ENCODE measurements at regions not wholly inside any gene's neighbourhood (a gene's known extent, or its start where the extent isn't known, plus 50 kb on each side); places are given as distances from the start of the nearest gene placed in this dataset.

DNA sequence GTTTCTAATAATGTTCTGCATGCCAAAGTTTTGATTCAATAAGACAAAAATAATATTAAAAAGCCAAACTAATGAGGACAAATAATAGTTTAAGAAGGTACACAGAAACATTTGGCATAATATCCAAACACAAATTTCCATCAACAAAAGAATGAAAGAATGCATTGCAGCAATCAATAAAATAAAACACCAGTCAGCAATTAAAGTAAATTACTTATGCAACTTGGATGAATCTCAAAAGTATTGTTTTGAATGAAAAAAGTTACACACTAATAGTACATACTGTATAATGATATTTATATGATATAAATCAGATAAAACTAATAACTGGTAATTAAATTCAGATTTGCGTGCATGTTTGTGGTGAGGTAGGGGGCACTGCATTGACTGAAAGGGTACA lies 285.5 kb upstream of the PCDH10 start:
- no peak for DNase-seq (ENCODE audit: low spot score)

DNA sequence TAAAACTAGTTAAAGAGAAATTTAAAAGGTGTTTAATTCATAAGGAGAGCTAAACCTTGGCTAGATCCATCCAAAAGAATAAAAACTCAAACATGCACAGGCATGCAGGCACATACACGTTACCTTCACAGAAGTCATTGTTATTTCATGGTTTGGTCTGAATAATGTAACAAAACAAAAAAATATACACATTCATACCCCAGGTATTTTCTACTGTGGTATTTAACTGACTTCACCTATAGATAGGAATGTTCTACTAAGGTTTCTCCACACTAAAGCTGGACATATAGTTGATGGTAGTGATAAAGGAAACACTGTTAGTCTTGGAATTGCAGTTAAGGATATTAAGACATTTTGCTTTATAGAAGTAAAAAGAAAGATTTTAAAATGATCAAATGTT lies 283.6 kb upstream of the PCDH10 start:
- DNase-seq (ENCODE audit: low spot score): no peak

DNA sequence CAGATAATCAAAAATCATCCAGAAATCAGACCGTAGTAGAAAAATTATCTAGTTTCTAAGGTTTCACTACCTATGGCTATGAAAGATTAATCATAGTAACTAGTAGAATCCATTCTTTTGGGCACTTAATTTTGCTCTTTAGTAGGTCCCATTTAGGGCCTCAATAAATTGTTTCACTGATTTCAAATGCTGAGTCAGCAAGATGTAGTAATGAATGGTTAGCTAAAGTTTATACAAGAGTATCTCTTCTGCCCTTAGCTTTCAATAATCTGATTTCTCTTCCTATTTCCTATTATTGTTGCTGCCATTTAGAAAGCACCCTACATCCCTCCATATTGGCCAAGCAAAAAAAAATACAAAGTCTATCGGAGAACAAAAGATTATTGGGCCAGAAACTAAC lies 283.2 kb upstream of the PCDH10 start:
- no peak for DNase-seq (ENCODE audit: low spot score)

DNA sequence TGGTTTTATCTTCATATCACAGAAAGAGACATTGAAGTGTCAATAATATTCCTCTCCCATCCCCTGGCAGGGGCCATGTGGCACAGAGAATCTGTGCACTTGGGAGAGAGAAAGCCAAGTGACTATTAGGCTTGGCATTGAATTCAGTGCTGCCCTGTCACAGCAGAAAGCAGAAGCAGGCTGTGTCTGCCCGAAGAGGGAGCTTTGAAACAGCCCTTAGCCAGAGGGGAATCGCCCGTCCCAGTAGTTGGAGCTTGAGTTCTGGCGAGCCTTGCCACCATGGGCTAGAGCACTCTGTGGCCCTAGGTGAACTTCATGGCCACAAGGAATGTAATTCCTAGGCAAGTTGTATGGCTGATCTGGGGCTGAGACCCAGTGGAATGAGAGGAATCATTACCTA lies 282.5 kb upstream of the PCDH10 start:
- DNase-seq (ENCODE audit: low spot score): no peak

DNA sequence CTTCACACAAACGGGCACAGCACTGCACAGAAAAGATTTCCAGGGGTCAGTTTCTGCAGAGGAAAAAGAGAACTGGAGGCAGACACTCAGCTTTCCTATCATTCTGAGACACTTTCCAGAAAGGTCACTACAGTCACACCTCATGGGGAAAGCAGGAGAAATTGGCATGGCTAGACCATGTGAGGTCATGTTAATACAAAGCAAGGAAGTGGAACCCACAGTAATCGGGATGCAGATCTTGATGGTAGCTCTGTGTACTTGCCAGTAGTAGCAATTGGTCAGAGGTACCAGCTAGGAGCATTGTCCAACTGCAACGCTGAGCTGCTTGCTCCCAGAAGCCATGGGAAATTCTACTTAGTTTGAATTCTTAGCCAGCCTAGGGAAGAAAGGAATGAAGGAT lies 255.3 kb upstream of the PCDH10 start:
- DNase-seq (ENCODE audit: low spot score): no peak

GRCh38 chr4:132901224-132901623 lies 247.9 kb upstream of the PCDH10 start:
- no peak for DNase-seq (ENCODE audit: low spot score)

DNA sequence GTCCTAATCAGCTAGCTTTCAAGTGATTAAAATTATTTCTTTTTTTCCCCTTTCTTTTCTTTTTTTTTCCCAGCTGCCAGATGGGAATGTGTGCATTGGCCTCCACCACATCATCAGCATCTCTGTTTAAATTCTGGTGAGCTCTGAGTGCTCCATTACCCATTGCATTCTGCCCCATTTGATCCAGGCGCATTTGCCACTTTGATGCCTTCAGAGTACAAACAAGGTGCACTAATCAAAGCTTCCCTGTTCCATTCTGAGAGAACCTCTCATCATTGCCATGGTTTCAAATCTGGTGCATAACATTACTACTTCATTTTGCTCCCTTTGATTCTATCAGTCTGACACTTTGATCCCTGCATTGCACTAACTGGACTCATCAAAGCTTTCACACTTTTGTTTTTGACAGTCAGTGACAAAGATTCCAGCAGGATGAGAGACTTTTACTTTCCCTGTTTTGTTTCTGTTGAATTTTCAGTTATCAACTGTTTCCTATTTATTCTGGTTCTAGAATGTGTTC lies 238.8 kb upstream of the PCDH10 start:
- no peak for DNase-seq (ENCODE audit: low spot score)

- DNase-seq (ENCODE audit: low spot score): no peak
These were observed 231.0 kb upstream of the PCDH10 start for GRCh38 chr4:132918096-132918495.

DNA sequence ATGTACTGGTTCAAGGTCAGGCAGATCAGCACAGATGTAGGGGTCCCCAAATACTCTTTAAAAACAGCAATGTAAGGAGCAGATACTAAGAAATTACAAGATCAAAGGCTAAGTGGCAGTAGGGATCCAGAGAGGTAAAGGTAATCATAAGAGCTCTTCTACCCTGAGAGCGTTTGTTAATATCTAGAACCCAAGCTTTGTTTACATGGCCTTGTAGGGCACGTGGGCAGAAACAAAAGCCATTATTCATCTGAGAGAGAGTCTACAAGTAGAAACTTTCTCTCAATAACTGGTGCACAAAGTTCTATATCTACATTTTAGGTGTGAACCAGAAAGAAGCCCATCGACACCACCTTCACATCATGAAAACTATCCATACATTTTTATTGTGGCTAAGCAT lies 225.6 kb upstream of the PCDH10 start:
- no peak for DNase-seq (ENCODE audit: low spot score)

DNA sequence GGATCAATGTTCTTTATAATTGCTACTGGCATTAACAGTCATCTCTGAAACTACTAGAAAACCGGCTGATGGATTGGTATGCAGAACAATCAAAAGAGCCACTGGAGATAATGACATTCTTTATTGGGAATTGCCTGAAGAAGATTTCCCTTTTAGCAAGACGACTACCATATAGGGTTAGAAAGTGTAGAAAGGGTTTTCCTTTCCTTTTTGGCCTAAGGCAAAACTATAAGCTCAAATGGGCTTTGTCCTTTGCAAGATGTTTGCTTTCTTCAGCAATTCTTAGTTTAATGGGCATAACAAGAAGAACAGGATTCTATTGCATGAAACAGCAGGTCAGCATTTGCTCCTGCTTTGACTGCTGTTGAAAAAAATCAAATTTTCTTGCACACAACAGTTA lies 214.2 kb upstream of the PCDH10 start:
- DNase-seq (ENCODE audit: low spot score): no peak

DNA sequence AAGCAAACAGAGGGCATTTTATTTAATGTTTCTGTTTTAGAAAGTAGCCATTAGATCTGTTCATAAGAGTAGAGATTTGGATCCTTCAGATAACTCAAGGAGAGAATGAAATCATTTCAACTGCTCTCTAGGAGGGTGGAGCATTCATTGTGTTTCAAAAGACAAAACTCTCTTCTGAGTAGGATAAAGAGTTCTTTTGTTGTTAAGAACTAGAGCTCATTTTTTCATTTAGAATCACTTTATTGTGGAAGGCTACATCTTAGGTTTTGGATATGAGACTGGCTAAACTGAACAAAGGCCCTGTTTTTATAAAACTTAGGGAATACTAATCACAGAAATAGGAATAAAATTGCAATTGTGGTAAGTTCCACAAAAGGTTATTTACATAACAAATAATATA lies 193.9 kb upstream of the PCDH10 start:
- no peak for DNase-seq (ENCODE audit: low spot score)

GRCh38 chr4:132956962-132957361 lies 192.1 kb upstream of the PCDH10 start:
- DNase-seq (ENCODE audit: low spot score): no peak

GRCh38 chr4:132958457-132959263 lies 190.4 kb upstream of the PCDH10 start:
- DNase-seq (ENCODE audit: low spot score): no peak

DNA sequence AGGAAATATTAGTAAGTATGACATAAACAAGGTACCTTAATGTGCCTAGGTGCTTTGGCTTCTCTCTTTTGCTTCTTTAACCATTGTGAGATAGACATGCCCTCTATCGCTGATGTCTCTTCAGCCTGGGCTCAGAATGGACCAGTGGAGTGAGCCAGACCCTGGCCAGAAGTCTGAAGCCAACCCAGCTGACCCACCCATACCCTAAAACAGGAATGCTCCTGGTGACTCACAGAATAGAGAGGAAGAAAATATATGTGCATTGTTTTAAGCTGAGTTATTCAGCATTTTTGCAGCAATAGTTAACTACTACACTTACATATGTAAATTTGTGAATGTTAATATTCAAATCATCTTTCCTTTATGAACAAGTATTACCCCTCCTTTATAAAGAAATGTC lies 167.5 kb upstream of the PCDH10 start:
- DNase-seq (ENCODE audit: low spot score): no peak

GRCh38 chr4:132982151-132982550 lies 166.9 kb upstream of the PCDH10 start:
- DNase-seq (ENCODE audit: low spot score): no peak

DNA sequence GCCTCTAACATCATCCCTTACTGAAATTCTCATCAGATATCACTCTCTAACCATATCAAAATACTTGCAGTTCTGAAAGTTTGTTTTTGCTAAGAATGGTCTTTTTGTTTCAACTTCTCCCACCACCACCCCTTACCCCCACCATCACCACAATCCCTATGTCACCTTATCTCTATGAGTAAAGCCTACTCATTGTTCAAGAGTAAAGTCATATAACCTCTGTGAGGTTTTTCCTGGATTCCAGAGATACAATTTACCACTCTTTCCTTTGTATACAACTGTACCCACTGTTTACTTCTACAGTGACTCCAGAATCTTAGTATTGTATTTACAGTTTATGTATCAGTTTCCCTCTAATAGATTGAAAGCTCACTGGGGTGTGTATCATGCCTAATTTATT lies 158.0 kb upstream of the PCDH10 start:
- no peak for DNase-seq (ENCODE audit: low spot score)

DNA sequence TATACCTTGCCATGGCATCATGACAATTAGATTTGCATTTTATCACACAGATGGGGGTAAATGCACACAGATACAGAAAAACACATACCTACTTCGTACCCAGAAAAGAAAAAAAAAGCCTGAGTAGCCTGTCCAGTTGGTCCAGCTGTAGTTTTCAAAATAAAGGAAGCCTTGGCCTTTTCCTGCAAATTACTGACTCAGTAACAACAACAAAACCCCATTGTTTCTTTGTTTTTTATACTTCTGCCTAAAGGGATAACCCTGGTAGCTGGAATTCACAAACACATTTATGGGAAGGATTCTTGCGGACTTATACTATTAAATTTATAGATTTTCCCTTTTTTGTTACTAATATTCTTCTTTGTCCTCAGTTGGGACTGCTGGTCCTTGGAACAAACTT lies 156.4 kb upstream of the PCDH10 start:
- no peak for DNase-seq (ENCODE audit: low spot score)

DNA sequence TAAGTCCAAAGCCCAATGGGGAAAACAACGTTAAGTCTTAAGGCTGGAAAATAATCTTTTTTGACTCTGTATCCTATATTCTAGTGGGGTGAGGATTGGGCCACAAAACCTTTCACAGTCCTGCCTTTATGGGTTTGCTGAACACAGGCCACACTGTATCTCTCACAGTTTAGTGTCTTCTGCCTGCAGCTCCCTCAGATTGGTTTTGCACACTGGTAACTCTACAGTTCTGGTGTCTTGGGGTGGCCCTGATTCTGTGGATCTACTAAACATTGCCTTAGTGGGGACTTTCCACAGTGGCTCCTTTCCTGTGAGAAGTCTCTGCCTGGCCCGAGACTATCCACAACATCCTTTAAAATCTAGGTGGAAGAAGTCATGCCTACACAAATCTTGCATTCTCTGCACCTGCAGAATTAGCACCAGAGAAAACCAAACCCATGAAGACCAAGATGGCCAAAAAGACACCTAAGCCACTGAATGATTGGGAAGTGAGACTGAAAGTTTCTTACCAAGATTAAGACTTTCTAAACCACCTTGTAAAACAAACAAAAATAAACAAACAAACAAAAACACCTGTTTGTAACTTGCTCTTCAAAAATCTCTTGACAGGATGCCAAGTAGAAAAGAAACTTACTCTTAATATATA lies 150.4 kb upstream of the PCDH10 start:
- no peak for DNase-seq (ENCODE audit: low spot score)

DNA sequence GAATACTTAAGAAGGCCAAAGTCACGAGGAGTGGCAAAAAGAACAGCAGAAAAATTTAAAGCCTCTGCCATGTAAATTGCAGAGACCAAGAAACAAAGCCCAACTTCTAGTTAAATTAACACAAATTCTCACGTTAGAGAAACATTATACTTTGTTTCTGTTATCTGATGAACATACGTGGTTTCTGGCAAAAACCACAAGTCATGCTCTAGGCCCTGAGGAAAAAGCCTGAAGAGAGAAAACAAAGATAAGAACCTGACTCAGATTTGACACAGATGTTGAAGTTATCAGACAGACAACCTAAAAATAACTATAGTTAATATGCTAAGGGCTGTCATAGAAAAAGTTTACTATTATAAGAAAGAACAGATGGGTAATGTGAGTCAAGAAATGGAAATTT lies 149.1 kb upstream of the PCDH10 start:
- no peak for DNase-seq (ENCODE audit: low spot score)

DNA sequence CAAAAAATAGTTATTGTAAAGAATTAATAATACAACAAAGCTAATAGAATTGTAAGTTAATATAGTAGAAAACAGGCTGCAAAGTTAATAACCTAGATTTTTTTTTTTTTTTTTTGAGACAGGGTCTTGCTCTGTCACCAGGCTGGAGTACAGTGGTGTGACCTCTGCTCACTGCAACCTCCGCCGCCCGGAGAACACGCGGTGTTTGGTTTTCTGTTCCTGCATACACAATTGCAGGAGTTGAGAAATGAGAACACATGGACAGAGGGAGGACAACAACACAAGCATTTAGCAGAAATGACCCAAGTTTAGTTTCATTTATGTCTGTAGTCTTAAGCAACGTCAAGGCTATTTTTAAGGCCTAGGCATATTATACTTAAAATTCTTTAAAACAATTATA lies 145.9 kb upstream of the PCDH10 start:
- DNase-seq (ENCODE audit: low spot score): no peak

- DNase-seq (ENCODE audit: low spot score): no peak
These were observed 134.5 kb upstream of the PCDH10 start for GRCh38 chr4:133014473-133015135.

DNA sequence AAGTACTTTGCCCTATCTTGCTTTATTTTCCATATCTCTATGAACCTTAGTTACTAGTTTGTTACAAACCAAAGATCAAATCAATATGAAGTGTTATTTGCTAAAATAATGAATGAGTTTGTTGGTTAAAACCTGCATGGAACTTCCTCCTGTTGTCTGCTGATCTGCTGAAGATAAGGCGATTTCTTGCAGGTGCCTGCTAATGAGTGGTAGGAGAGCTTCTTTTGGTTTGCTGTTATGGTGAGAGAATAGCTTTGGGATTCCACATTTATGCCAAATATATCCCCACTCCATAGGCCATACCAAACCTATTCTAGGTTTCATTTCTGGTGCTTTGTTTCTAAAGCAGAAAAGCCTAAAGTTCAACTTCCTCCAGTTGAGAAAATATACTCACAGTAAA lies 103.8 kb upstream of the PCDH10 start:
- no peak for DNase-seq (ENCODE audit: low spot score)

DNA sequence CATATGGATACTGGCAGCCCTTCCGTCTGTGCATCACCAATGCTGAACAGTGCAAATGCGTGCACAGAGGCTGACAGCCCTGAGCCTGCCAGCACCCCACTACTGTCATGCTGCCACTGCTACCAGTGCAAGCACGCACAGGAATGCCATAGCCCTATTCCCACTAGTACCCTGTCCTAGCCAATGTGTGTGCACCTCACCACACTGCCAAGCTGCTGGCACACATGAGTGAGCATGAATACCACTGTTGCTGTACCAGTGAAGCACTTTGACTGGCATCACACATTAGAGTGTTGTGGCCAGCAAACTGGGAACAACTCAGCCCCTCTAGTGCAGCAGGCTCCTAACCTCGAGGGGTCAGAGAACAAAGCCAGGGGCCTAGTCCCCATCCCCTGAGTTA lies 102.9 kb upstream of the PCDH10 start:
- no peak for DNase-seq (ENCODE audit: low spot score)
